ENCODE measurements at regions not wholly inside any gene's neighbourhood (a gene's known extent, or its start where the extent isn't known, plus 50 kb on each side); places are given as distances from the start of the nearest gene placed in this dataset.
"Not testable (repeated sequence)": the region's sequence is repeated elsewhere in the genome, so short reads cannot be mapped to it uniquely, and the experiment has no call there.

DNA sequence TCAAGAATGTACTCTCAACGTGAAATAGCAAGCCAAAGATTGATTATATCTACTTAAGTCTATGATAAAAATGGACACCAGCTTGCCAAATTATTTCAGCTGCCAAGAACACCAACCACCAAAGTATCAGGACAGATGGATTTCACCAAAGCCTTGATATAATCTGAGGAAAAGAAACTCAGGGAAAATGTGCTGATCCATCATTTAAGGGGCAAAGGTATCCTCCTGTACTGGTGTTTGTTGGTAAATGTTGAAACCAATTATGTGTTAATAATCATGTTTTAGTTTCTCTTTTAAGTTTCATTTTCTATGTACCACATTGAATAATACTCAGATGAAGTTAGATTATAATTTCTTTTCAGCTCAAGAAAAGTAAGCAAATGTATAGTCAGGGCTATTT lies 1284.3 kb upstream of the TMEM132C start:
- no peak overlapping the region for H3K4me3 ChIP-seq (ENCODE audit: low read depth, low read length)
- POLR2A ChIA-PET = no interaction called here
- CTCF ChIA-PET = no interaction called here
- TF ChIP-seq CTCF (IDR thresholded peaks at IDR 0.05; ENCODE audit: insufficient read depth, low read length, missing control alignments) = no peak
- no peak for DNase-seq (ENCODE audit: low read depth, low spot score)

GRCh38 chr12:126983735-126984134 lies 1283.2 kb upstream of the TMEM132C start:
- POLR2A ChIA-PET; CTCF ChIA-PET; H3K4me3 ChIP-seq (ENCODE audit: low read depth, low read length); DNase-seq (ENCODE audit: low read depth, low spot score): not testable (repeated sequence)

- H3K4me3 ChIP-seq (ENCODE audit: low read depth, low read length); POLR2A ChIA-PET; CTCF ChIA-PET; DNase-seq (ENCODE audit: low read depth, low spot score): not testable (repeated sequence)
These were observed 1281.3 kb upstream of the TMEM132C start for GRCh38 chr12:126985663-126986062.

- H3K4me3 ChIP-seq (ENCODE audit: low read depth, low read length) = no peak overlapping the region
- no peak for TF ChIP-seq CTCF (IDR thresholded peaks at IDR 0.05; ENCODE audit: insufficient read depth, low read length, missing control alignments)
- POLR2A ChIA-PET = no interaction called here
- CTCF ChIA-PET = no interaction called here
- no peak for DNase-seq (ENCODE audit: low read depth, low spot score)
These were observed 1277.4 kb upstream of the TMEM132C start for GRCh38 chr12:126989532-126989931.

DNA sequence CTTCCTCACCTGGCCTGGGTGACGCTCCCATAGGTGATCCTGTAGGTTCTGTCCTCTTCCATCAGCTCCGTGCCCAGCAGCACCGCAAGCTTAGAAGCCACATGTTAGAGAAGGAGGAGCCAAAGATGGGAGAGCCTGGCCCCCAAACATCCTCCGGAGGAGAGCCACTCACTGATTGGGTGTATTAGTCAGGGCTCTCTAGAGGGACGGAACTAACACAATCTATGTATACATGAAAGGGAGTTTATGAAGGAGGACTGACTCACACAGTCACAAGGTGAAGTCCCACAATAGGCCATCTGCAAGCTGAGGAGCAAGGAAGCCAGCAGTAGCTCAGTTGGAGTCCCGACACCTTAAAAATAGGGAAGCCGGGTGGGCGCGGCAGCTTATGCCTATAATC lies 1273.1 kb upstream of the TMEM132C start:
- no peak for TF ChIP-seq CTCF (IDR thresholded peaks at IDR 0.05; ENCODE audit: insufficient read depth, low read length, missing control alignments)
- ChIA-PET POLR2A (no interaction called here), CTCF (no interaction called here)
- no peak overlapping the region for H3K4me3 ChIP-seq (ENCODE audit: low read depth, low read length)
- DNase-seq (ENCODE audit: low read depth, low spot score) = no peak

GRCh38 chr12:126994599-126994998 lies 1272.4 kb upstream of the TMEM132C start:
- TF ChIP-seq CTCF (IDR thresholded peaks at IDR 0.05; ENCODE audit: insufficient read depth, low read length, missing control alignments) = no peak
- no peak overlapping the region for H3K4me3 ChIP-seq (ENCODE audit: low read depth, low read length)
- DNase-seq (ENCODE audit: low read depth, low spot score) = no peak
- CTCF ChIA-PET = no interaction called here
- POLR2A ChIA-PET = no interaction called here

GRCh38 chr12:126998031-126998430 lies 1268.9 kb upstream of the TMEM132C start:
- H3K4me3 ChIP-seq (ENCODE audit: low read depth, low read length) = no peak overlapping the region
- TF ChIP-seq CTCF (IDR thresholded peaks at IDR 0.05; ENCODE audit: insufficient read depth, low read length, missing control alignments) = no peak
- DNase-seq (ENCODE audit: low read depth, low spot score) = no peak
- CTCF ChIA-PET = no interaction called here
- POLR2A ChIA-PET = no interaction called here
